ENCODE measurements at regions not wholly inside any gene's neighbourhood (a gene's known extent, or its start where the extent isn't known, plus 50 kb on each side); places are given as distances from the start of the nearest gene placed in this dataset.

DNA sequence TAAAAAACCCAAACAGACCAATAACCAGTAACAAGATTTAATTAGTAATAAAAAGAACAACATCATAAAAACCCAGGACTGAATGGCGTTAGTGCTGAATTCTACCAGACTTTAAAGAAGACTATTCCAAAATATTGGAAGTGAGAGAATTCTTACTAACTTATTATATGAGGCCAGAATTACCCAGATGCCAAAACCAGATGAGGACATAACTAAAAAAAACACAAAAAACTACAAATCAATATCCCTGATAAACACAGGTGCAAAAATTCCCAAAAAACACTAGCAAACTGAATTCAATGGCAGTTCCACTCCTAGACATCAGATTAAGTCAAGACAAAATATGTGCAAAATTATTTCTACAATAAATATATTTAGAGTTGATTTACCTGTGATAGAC is 400.1 kb upstream of the PABPC4L start:
- TF ChIP-seq, protein P1, sequence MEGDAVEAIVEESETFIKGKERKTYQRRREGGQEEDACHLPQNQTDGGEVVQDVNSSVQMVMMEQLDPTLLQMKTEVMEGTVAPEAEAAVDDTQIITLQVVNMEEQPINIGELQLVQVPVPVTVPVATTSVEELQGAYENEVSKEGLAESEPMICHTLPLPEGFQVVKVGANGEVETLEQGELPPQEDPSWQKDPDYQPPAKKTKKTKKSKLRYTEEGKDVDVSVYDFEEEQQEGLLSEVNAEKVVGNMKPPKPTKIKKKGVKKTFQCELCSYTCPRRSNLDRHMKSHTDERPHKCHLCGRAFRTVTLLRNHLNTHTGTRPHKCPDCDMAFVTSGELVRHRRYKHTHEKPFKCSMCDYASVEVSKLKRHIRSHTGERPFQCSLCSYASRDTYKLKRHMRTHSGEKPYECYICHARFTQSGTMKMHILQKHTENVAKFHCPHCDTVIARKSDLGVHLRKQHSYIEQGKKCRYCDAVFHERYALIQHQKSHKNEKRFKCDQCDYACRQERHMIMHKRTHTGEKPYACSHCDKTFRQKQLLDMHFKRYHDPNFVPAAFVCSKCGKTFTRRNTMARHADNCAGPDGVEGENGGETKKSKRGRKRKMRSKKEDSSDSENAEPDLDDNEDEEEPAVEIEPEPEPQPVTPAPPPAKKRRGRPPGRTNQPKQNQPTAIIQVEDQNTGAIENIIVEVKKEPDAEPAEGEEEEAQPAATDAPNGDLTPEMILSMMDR (IDR thresholded peaks at IDR 0.05; ENCODE audit: extremely low read depth in 1 of 2, insufficient read depth in 1 of 2, low read depth in 1 of 2, low read length in 2 of 2), result no peak
- TF ChIP-seq MYC (IDR thresholded peaks at IDR 0.05; ENCODE audit: low read depth, low read length) (no peak), POLR2A (IDR thresholded peaks at IDR 0.05; ENCODE audit: low read depth, low read length) (no peak)
- TF ChIP-seq, protein P2, sequence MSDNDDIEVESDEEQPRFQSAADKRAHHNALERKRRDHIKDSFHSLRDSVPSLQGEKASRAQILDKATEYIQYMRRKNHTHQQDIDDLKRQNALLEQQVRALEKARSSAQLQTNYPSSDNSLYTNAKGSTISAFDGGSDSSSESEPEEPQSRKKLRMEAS (IDR thresholded peaks at IDR 0.05; ENCODE audit: insufficient read depth, insufficient read length), result no peak
